RWPE1 (cell line): ENCODE measurements at regions not wholly inside any gene's neighbourhood (a gene's known extent, or its start where the extent isn't known, plus 50 kb on each side); places are given as distances from the start of the nearest gene placed in this dataset.

Source experiments
- CTCF ChIA-PET: fragments of 350-600 bp; sonication (Branson Sonifier 250); formaldehyde crosslinking; extraction: SDS; loops from one replicate; lab custom pipeline; 2021; lab: Yijun Ruan, JAX
- POLR2A ChIA-PET: fragments of 400-600 bp; formaldehyde crosslinking; extraction: SDS; loops from one replicate; lab custom pipeline; 2020; ENCODE audit warnings: antibody characterized with exemption; ENCODE audit not compliant: low non-redundant PET; lab: Yijun Ruan, JAX
- DNase-seq: peaks from one replicate; pipeline ENCODE4 v3.0.0; 2012; ENCODE audit warnings: low spot score
- H3K27ac ChIP-seq: fragments of 450-650 bp; 2 replicates; pipeline ENCODE4 v1.5.1; 2017
- TF ChIP-seq, protein P1 (sequence below): fragments of 450-650 bp; conservative IDR thresholded peaks from 2 replicates; pipeline ENCODE4 v1.5.1; 2017; ENCODE audit warnings: low read depth, mild to moderate bottlenecking

- TF ChIP-seq, protein P1, sequence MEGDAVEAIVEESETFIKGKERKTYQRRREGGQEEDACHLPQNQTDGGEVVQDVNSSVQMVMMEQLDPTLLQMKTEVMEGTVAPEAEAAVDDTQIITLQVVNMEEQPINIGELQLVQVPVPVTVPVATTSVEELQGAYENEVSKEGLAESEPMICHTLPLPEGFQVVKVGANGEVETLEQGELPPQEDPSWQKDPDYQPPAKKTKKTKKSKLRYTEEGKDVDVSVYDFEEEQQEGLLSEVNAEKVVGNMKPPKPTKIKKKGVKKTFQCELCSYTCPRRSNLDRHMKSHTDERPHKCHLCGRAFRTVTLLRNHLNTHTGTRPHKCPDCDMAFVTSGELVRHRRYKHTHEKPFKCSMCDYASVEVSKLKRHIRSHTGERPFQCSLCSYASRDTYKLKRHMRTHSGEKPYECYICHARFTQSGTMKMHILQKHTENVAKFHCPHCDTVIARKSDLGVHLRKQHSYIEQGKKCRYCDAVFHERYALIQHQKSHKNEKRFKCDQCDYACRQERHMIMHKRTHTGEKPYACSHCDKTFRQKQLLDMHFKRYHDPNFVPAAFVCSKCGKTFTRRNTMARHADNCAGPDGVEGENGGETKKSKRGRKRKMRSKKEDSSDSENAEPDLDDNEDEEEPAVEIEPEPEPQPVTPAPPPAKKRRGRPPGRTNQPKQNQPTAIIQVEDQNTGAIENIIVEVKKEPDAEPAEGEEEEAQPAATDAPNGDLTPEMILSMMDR, result no peak
These were observed 282.8 kb upstream of the ADAMTS9 start for GRCh38 chr3:64970634-64971033.

DNA sequence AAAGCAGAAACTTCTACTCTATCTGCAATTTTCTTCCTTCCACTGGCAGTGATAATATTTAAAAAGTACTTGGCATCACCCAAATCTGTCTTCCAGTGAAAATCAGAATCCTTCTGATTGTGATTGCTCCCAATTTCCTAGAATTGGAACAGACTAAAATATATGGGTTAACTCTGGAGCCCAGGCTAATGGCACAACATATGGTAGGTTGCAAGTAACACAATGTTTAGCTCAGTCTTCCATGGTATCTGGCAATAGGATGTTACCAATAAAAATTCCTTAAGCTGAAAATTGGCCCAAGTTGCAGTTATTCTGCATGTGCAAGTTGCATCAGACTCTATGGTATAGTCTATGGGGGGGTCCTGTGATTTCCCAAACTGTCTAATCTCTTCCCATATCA, 273.5 kb upstream of the ADAMTS9 start:
- H3K27ac ChIP-seq, result no peak overlapping the region
- ChIA-PET POLR2A (no interaction called here), CTCF (no interaction called here)
- TF ChIP-seq, protein P1, result no peak
- no peak for DNase-seq

More at GRCh38 chr3:64970634-64971033, 282.8 kb upstream of the ADAMTS9 start:
- H3K27ac ChIP-seq, result no peak overlapping the region
- ChIA-PET CTCF (no interaction called here), POLR2A (no interaction called here)
- DNase-seq, result no peak

- POLR2A ChIA-PET, result no interaction called here
- DNase-seq, result no peak
These were observed 270.5 kb upstream of the ADAMTS9 start for GRCh38 chr3:64958199-64958843.

DNA sequence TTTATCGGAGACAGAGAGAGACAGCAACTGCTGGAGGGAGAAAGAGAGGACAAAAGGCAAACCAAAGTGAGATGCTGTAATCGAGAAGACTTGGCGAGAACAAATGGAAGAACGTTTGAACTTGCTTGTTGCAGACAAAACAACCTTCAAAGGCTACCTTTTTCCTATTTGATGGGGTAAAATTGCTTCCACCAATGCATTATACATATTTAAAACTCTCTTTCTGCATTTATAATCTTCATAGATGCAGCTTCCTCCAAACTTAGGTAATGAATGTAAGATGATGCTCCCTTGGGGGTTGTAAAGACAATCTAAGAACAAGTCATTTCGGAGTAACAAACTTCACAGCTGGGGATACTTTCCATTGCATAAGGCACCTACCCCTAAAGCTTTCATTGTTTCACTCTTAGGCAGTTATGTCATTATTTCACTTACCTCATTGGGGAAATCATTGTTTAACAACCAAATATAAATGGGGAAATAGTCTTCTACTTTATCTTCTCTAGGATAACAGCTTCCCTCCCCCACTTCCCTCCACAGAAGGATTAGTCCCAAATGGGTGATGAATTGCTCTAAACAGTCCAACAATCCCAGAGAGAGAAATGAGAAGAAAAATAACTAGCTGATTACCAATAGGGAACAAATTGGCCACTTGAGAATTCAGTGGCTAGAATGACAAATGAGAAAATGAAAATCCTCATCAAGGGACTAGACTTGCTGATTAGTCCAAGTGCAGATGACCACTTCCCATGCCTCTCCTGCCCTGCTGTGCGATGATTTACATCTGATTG, 269.8 kb upstream of the ADAMTS9 start:
- DNase-seq, result no peak
- TF ChIP-seq, protein P1, result no peak
- no peak overlapping the region for H3K27ac ChIP-seq
- CTCF ChIA-PET, result no interaction called here
- POLR2A ChIA-PET, result no interaction called here

More at GRCh38 chr3:64958199-64958843, 270.5 kb upstream of the ADAMTS9 start:
- TF ChIP-seq, protein P1, result no peak
- no peak overlapping the region for H3K27ac ChIP-seq
- CTCF ChIA-PET, result no interaction called here

GRCh38 chr3:64956711-64957325, 269.0 kb upstream of the ADAMTS9 start:
- no peak overlapping the region for H3K27ac ChIP-seq
- ChIA-PET CTCF (no interaction called here), POLR2A (no interaction called here)
- DNase-seq, result no peak
- TF ChIP-seq, protein P1, result no peak

DNA sequence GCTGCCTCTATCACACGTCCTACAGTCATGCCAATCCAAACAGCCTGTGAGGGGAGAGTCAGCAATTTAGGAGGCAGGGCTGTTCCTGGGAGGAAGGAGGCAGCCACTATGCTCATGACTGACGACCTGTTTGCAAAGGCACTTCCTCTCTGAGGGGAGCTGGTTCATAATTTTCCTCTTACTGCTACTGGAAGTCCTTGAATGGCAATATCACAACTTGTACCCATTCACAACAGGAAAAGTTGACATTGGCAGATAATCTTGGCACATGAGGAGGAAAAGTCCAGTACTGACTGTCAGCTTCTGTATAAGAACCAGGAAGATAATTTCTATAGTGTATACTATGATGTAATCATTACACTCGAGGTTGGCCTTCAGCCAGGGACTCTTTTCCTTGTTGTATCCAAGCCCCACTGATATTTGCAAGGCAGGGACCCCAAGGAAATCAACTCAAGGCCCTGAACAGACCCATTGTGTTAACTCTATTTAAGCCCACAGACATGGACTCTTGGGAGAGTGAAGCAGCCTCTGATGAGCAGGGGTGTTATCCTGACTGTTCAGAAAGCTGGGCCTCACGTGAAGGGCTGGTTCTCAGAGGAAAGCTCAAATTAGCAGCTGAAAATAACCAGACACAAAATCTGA, 267.3 kb upstream of the ADAMTS9 start:
- no peak for DNase-seq

More for the DNA sequence above, 267.3 kb upstream of the ADAMTS9 start:
- POLR2A ChIA-PET, result no interaction called here
- TF ChIP-seq, protein P1, result no peak
- no peak overlapping the region for H3K27ac ChIP-seq
- CTCF ChIA-PET, result no interaction called here
